ENCODE measurements at regions not wholly inside any gene's neighbourhood (a gene's known extent, or its start where the extent isn't known, plus 50 kb on each side); places are given as distances from the start of the nearest gene placed in this dataset.

DNA sequence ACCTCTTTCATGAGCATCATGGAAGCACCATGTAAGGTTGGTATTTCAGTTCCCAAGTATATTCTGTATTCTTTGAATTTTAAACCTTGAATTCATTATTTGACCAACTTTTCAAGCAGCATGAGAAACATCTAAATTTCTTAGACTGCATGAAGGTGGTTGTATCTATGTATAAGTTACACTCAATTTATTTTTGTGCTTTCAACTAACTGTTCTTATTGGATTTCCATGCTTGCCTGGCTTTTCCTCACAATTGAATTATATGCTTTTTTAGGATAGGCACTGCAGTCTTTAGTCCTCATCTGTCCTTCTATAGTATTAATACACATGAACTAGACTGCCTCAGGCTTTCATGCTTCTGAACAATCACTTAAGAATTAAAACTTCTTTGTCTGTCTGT lies 134.0 kb downstream of the CEP120 start:
- Histone ChIP-seq H2BK20ac (ENCODE audit: low read depth, low read length, poor library complexity, severe bottlenecking) (no peak overlapping the region), H2BK120ac (ENCODE audit: low read depth, low read length, poor library complexity, severe bottlenecking) (no peak overlapping the region), H3K27me3 (ENCODE audit: insufficient read depth, low read length) (no peaks in the 10 kb centered on the region; the same call in 1 of the 2 replicates), H3K9me3 (ENCODE audit: control insufficient read depth, low read depth, low read length) (no peaks in the 10 kb centered on the region), H4K91ac (ENCODE audit: insufficient read length, low read depth, low read length) (no peak overlapping the region), H3K9ac (ENCODE audit: extremely low read depth, insufficient read length, low read length) (no peak overlapping the region), H3K14ac (ENCODE audit: insufficient read depth, low read length) (no peak overlapping the region), H4K8ac (replicated peaks; ENCODE audit: insufficient read length, low read depth, low read length) (no peak overlapping the region), H2BK5ac (ENCODE audit: insufficient read length, low read length) (no peak overlapping the region), H2BK15ac (ENCODE audit: low read depth, low read length) (no peak overlapping the region), H3K79me2 (ENCODE audit: insufficient read depth, low read length) (no peaks in the 10 kb centered on the region), H2AK5ac (ENCODE audit: insufficient read length, low read length) (no peak overlapping the region), H4K5ac (ENCODE audit: insufficient read length, low read depth, low read length) (no peak overlapping the region), H3K4me1 (ENCODE audit: insufficient read depth, low read length) (no peaks in the 10 kb centered on the region), H3K4me2 (ENCODE audit: insufficient read depth, insufficient read length, low read length) (no peak overlapping the region), H2AFZ (ENCODE audit: low read length) (no peak overlapping the region), H3K27ac (ENCODE audit: insufficient read length, low read depth, low read length) (no peak overlapping the region), H4K20me1 (ENCODE audit: control insufficient read depth, insufficient read depth, insufficient read length) (no peaks in the 10 kb centered on the region), H3K18ac (ENCODE audit: insufficient read length, low read depth, low read length) (no peak overlapping the region), H3K23ac (ENCODE audit: insufficient read length, low read depth, low read length) (no peak overlapping the region), H3K23me2 (ENCODE audit: insufficient read length, low read depth, low read length, poor library complexity, severe bottlenecking) (peaks cover 4% of the 10 kb centered on the region), H3K56ac (ENCODE audit: insufficient read length, low read depth, low read length) (no peak overlapping the region), H3K79me1 (ENCODE audit: insufficient read depth, low read depth, low read length, poor library complexity, severe bottlenecking) (no peaks in the 10 kb centered on the region), H2BK12ac (ENCODE audit: insufficient read length, low read depth, low read length) (no peak overlapping the region), H3K4ac (ENCODE audit: low read depth, low read length) (no peak overlapping the region), H3T11ph (ENCODE audit: low read length) (no peak overlapping the region)
- H3K27ac Mint-ChIP-seq: no peak overlapping the region
- peaks cover 9 to 14% of the 10 kb centered on the region in 2 experiments for H3K4me1 Mint-ChIP-seq
- no peaks in the 10 kb centered on the region for H3K36me3 Mint-ChIP-seq (ENCODE audit: insufficient read depth in 1 of 3, low read depth in 3 of 3)
- H3K9me3 Mint-ChIP-seq: no peaks in the 10 kb centered on the region
- no peak for DNase-seq
- peaks cover 28% of the 10 kb centered on the region for H3K27me3 Mint-ChIP-seq (ENCODE audit: low read depth)
- TF ChIP-seq CTCF (conservative IDR thresholded peaks at IDR 0.05): no peak
- no peak overlapping the region for H3K4me3 Mint-ChIP-seq
